ENCODE measurements at regions not wholly inside any gene's neighbourhood (a gene's known extent, or its start where the extent isn't known, plus 50 kb on each side); places are given as distances from the start of the nearest gene placed in this dataset.

DNA sequence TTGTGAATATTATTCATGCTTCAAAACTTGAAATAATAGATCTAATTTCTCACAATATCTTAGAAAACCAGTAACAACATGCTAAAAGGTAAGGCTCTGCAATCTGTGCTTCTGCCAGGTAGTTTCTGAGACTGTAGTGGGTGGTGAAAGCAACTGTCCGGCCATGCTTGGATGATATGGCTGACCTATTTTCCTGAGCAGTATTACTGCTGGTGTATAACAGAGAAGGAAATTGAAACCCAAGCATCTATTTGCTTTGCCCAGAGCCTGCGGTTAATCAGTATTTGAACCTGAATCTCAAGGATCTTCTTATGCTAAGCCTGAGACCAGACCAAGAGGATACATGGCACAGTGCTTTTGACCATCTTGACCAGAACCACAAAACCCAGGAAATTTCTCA, 563.8 kb downstream of the COL12A1 start:
- DNase-seq, result no peak
- TF ChIP-seq, protein P1, sequence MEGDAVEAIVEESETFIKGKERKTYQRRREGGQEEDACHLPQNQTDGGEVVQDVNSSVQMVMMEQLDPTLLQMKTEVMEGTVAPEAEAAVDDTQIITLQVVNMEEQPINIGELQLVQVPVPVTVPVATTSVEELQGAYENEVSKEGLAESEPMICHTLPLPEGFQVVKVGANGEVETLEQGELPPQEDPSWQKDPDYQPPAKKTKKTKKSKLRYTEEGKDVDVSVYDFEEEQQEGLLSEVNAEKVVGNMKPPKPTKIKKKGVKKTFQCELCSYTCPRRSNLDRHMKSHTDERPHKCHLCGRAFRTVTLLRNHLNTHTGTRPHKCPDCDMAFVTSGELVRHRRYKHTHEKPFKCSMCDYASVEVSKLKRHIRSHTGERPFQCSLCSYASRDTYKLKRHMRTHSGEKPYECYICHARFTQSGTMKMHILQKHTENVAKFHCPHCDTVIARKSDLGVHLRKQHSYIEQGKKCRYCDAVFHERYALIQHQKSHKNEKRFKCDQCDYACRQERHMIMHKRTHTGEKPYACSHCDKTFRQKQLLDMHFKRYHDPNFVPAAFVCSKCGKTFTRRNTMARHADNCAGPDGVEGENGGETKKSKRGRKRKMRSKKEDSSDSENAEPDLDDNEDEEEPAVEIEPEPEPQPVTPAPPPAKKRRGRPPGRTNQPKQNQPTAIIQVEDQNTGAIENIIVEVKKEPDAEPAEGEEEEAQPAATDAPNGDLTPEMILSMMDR (IDR thresholded peaks at IDR 0.05), result no peak
- no peak for TF ChIP-seq POLR2A (IDR thresholded peaks at IDR 0.05)
- Histone ChIP-seq H3K27me3 (no peaks in the 10 kb centered on the region), H3K9me3 (no peaks in the 10 kb centered on the region), H3K4me3 (no peak overlapping the region), H3K36me3 (no peaks in the 10 kb centered on the region), H3K27ac (no peak overlapping the region), H3K4me1 (no peaks in the 10 kb centered on the region)
- intact Hi-C loops (cut with DNase I; ENCODE audit: low total_unique reads), result no loop called here

DNA sequence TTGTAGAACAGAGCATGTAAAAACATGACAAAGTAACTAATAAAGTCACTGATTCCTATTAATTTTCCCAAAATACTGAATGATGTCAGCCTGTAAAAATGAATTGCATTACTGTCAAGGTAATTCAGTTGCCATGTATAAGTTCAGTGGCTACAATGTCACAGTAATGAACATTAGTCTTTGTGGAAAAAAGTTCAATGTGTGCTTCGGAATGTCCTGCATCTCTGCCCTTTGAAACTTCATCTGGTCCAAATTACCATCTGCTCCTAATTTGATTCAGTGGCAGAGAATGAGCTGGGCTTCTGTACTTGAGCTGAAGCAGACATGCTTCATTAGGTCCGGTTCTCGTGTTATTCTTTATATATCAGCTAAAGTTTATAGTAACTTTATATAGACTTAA, 567.4 kb downstream of the COL12A1 start:
- intact Hi-C loops (cut with DNase I; ENCODE audit: low total_unique reads), result no loop called here
- DNase-seq, result no peak
- TF ChIP-seq, protein P1 (IDR thresholded peaks at IDR 0.05), result no peak
- TF ChIP-seq POLR2A (IDR thresholded peaks at IDR 0.05), result no peak
- Histone ChIP-seq H3K36me3 (no peaks in the 10 kb centered on the region), H3K4me3 (no peak overlapping the region), H3K27ac (no peak overlapping the region), H3K9me3 (no peaks in the 10 kb centered on the region), H3K4me1 (no peaks in the 10 kb centered on the region), H3K27me3 (no peaks in the 10 kb centered on the region)

DNA sequence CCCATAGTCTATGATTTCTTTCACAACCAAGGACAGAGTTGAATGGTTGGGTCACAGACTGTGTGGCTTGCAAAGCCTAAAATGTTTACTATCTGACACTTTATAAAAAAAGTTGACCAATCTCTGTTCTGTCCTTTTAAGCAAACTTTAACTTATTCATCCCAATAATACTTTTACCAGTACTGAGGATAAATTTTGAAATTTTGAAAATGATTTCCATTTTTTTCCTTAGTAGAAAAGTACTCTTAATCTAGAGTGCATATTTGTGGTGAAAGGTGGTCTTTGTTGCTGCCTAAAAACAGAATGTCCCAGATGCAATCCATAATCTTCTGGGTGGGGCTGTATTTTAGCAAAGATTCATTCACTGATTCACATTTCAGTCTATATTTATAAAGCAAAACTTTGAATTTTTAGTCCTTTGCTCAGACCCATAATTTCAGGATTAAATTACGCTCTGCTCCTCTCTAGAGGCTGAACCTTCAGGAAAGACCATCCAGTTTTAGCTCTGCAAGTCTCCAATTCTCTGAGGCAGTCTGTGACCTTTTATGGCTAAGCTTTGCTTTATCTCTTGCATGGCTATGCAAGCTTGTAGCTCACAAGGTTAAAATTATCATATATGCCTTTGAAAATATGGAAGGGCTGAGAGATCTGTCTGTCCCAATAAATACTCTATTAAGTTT, 573.5 kb downstream of the COL12A1 start:
- TF ChIP-seq, protein P1 (IDR thresholded peaks at IDR 0.05), result no peak
- TF ChIP-seq POLR2A (IDR thresholded peaks at IDR 0.05), result no peak
- intact Hi-C loops (cut with DNase I; ENCODE audit: low total_unique reads), result no loop called here
- Histone ChIP-seq H3K36me3 (no peaks in the 10 kb centered on the region), H3K9me3 (no peaks in the 10 kb centered on the region), H3K4me3 (no peak overlapping the region), H3K27me3 (no peaks in the 10 kb centered on the region), H3K4me1 (no peaks in the 10 kb centered on the region), H3K27ac (no peak overlapping the region)
- DNase-seq, result no peak

DNA sequence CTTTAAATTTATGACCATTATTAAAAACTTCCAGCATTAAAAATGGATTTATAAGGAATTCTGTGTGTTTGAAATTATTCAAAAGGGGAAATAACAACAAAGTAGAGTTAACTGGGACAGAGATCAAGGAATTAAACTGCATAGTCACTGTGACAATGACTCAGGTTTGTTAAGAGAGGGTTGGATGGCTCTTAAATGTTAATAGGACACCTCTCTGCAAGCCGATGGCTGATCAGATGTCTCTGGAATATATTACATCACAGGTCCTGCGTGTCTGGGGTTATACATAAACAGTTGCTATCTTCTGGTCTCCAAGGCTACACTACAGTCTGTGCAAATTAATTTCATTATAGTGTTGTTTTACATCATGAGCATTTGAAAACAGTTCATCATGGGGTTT, 574.3 kb downstream of the COL12A1 start:
- H3K4me1 ChIP-seq, result no peaks in the 10 kb centered on the region
- H3K27me3 ChIP-seq, result no peaks in the 10 kb centered on the region
- H3K9me3 ChIP-seq, result no peaks in the 10 kb centered on the region
- H3K36me3 ChIP-seq, result no peaks in the 10 kb centered on the region
- no peak overlapping the region for H3K27ac ChIP-seq
- intact Hi-C loops (cut with DNase I; ENCODE audit: low total_unique reads), result no loop called here
- no peak for DNase-seq
- H3K4me3 ChIP-seq, result no peak overlapping the region
- TF ChIP-seq, protein P1 (IDR thresholded peaks at IDR 0.05), result no peak
- TF ChIP-seq POLR2A (IDR thresholded peaks at IDR 0.05), result no peak

DNA sequence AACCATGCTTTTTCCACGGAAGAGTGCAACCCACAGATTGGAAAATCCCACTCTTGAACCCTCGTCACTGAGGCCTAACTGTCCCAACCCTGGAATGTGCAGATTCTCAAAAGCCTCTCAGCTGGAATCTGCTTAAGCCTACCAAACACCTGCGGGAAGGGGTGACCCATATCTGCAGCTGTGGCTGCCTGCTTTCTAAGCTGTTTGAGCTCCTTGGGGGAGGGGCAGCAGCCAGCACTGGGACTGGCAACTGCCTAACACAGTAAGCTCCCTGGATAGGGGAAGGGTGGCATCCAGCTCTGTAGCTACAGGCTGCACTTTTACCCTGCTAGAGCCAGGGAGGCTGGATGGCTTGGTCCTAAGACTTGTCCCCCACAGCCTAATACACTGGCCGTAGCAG, 579.6 kb downstream of the COL12A1 start:
- DNase-seq, result no peak
- no peak overlapping the region for H3K27ac ChIP-seq
- no peaks in the 10 kb centered on the region for H3K4me1 ChIP-seq
- no peaks in the 10 kb centered on the region for H3K9me3 ChIP-seq
- TF ChIP-seq POLR2A (IDR thresholded peaks at IDR 0.05), result no peak
- TF ChIP-seq, protein P1 (IDR thresholded peaks at IDR 0.05), result no peak
- no peaks in the 10 kb centered on the region for H3K27me3 ChIP-seq
- H3K4me3 ChIP-seq, result no peak overlapping the region
- intact Hi-C loops (cut with DNase I; ENCODE audit: low total_unique reads), result no loop called here
- no peaks in the 10 kb centered on the region for H3K36me3 ChIP-seq

Measured in uterus (tissue), 3 donors.